ENCODE measurements at regions not wholly inside any gene's neighbourhood (a gene's known extent, or its start where the extent isn't known, plus 50 kb on each side); places are given as distances from the start of the nearest gene placed in this dataset.
"Not testable (repeated sequence)": the region's sequence is repeated elsewhere in the genome, so short reads cannot be mapped to it uniquely, and the experiment has no call there.

DNA sequence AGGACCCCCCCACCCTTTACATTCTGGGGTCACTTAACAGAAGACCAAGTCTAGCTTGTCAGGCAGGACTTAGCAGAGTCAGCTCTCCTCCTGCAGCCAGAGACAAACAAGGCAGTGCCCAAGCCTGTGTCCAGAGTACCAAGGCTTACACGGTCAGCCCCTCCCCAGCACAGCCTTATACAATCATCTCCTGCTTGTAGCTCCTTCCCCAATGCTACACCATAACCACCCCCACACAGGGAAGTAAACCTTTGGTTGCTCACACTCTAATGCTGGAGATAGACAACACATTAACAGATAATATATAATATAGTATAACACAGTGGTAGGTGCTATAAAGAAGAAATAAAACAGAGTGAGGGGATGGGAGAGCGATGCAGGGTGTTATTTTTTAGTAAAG lies 175.4 kb upstream of the PWP1 start:
- no peak for DNase-seq

DNA sequence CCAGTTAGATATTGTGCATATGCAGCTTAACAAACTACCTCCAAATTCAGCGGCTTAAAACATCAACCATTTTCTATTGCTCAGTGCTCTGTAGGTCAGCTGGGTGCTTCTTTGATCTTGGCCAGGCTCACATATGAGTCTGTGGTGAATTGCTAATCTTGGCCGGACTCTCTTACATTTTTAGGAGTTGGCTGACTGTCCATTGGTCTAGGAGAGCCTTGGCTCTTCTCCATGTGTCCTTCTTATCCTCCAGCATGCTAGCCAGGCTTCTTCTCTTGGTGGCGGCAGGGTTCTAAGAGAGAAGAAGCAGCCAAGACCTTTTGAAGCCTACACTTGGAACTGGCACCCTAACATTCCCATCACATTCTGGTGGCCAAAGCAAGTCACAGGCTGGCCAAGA lies 174.3 kb upstream of the PWP1 start:
- no peak for DNase-seq

DNA sequence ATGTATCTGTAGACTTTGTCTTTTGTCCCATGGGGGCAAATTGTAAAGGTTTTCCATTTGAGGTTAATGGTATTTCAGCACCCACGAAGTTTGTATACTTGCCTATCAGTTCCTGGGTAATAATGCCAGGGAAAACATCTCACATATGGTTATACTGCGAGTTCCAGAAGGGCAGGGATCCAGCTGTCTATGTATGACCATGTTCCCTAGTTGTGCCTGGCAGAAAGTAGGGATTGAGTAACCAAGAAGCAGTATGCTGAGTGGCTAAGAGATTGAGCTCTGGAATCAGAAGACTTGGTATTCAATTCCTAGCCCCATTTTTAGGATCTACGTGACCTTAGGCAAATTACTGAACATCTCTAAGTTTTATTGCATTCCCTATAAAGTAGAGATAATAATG lies 173.2 kb upstream of the PWP1 start:
- DNase-seq = no peak

DNA sequence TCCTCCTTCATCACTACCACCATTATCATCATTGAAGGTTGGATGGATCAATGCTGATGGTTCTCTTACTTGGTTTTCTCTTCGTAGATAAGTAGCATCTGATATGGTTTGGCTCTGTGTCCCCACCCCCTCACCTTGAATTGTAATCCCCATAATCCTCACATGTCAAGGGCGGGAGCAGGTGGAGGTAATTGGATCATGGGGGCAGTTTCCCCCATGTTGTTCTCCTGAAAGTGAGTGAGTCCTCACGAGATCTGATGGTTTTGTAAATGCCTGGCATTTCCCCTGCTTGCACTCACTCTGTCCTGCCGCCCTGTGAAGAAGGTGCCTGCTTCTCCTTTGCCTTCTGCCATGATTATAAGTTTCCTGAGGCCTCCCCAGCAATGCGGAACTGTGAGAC lies 172.4 kb upstream of the PWP1 start:
- DNase-seq = no peak

DNA sequence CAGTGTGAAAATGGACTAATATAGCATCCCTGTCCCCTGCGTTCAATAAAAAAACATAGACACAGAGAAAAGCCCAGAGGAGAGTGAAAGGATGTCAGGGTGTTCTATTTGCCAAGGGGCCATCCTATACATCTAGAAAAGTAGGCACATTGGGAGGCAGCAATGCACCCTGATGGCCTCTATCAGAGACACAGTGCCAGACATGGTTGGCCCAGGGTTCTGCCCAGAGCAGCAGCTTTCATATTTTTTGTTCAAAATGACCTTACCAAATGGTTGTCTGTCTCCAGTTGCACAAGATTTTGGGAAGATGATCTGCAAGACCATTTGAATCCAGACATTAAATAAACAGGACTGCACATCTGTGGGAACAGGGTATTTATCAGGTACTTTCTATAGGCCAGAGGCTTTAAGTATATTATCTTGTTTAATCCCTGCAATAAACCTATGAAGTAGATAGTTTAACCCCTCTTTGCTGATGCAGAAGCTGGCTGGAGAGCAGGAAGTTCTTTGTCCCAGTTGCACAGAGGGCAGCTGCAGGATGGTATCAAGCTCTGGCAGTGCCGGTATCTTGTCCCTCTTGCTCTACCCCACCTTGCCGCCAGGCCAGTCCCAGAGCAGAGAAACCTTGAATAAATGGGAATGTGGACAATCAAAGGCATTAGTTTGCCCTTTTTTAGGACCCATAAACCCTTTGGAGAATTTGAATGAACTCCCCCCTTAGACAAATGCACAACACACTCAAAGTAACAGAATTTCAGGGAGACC lies 171.8 kb upstream of the PWP1 start:
- no peak for DNase-seq

DNA sequence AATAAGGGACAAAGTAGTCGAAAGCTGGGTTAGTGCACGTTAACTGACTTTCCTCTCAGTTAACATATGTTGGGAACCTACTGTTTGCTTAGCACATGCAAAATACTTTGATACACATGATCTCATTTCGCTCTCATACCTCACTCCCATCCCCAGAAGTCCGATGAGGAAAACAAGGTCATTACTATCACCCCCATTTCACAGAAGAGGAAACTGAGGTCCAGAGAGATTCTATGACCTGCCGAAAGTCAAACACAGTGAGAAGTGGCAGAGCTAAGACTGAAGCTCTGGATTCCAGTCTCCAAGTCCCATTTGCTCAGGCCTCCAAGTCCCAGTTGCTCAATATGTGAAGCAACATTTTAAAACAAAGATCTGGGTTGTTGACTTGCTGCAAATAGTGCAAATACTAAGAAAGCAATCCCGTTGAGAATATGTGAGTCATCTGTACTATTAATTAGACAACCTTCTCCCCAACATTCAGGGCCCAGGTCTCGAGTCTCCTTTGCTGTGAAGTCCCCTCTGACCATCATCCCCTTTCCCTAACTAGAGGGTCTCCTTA lies 170.6 kb upstream of the PWP1 start:
- DNase-seq = no peak

DNA sequence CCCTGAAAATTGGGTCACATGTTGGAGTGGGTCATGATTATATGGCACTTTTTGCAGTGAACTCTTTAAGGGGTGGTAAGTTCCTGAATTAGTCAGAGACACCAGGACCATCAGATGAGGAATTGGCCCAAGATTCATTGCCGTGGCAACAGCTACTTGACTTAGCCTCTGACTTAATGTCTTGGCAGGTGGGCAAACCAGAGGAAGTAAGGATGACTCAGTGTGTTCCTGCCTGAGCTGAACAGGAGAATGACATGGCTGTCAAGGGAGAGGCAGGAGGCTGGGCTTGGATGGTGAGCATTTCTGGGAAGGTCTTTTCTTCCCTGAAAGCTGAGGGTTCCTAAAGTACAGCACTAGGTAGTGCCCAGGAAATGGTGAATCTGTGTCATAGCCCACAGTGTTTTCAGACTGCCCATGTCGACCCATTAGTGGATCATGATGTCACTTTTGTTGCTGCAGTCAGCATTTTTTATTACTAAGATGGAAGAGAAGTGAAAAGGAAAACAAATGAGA lies 170.1 kb upstream of the PWP1 start:
- no peak for DNase-seq

DNA sequence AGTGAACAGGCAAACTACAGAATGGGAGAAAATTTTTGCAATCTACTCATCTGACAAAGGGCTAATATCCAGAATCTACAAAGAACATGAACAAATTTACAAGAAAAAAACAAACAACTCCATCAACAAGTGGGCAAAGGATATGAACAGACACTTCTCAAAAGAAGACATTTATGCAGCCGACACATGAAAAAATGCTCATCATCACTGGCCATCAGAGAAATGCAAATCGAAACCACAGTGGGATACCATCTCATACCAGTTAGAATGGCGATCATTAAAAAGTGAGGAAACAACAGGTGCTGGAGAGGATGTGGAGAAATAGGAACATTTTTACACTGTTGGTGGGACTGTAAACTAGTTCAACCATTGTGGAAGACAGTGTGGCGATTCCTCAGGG lies 167.8 kb upstream of the PWP1 start:
- DNase-seq = not testable (repeated sequence)

DNA sequence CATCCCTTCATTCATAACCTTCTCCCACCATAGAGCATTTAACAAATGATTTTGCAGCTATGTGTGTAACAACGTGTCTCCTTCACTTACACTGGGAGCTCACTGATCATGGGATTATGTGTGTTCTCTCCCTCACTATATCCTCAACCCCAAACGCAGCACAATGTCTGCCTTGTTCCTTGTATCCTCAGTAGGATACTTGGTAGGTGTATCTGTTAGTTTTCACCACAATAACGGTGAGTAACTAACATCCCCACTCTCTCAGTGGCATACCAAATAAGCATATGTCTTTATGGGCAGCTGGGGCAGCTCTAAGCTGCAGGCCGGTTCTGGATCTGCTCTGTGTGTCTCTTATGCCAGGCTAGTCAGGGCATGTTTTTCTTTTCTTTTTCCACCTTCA lies 166.7 kb upstream of the PWP1 start:
- DNase-seq = no peak

DNA sequence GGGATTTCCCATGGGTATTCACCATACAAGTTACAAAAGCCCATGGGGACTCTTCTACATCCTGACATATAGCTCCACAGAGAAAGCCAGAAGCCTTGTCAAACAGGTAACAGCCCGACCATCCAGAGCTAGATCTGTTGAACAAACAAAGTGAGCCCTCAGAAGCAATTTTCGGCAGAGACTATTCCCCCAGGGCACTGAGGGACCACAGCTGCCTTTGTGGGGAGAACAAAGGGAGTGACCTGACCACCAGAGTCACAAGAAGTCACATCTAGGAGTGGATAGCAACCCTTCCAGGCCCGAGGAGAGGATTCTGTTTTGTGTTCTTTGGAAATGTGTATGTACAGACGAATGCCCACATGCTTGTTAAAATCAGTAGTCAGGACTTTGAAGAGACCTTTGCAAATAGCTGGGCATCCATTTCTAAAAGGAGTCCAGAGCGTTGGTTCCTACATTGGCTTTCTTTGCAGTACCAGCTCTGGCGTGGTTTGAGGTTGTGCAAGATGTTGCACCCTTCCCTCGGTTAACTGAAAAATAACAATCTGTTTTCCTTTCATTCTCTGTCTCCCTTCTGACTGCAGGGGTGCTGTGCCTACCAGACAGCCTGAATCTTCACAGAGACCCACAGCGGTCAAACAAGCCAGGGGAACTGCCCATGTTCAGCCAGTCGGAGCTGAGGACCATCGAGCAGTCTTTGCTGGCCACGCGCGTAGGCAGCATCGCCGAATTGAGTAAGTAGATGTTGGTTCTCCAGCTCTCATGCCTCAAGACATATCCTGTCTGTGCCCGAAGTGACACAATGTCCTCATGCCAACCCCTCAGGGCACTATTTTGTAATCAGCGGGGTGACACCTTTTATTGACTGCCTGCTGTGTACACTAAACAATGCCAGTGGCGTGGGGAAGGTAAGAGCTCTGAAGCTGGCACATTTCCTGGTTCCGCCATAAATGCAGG lies 165.4 kb upstream of the PWP1 start:
- DNase-seq = no peak

DNA sequence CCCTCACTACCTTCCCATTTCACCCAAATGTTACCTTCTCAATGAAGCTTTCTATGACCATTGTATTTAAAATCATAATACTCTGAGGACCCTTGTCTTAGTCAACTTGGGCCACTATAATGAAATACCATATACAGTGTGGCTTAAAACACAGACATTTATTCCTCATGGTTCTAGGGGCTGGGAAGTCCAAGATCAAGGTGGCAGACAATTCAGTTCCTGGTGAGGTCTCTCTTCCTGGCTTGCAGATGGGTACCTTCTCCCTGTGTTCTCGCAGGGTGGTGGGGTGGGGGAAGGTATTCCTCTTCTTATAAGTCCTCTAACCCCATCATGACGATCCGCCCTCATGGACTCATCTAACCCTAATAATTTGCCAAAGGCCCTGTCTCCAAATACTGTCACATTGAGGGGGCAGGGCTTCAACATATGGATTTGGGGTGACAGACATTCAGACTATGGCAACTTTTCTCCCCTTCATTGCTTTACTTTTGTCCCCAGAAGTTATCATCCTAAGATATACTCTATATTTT lies 163.7 kb upstream of the PWP1 start:
- DNase-seq = no peak

DNA sequence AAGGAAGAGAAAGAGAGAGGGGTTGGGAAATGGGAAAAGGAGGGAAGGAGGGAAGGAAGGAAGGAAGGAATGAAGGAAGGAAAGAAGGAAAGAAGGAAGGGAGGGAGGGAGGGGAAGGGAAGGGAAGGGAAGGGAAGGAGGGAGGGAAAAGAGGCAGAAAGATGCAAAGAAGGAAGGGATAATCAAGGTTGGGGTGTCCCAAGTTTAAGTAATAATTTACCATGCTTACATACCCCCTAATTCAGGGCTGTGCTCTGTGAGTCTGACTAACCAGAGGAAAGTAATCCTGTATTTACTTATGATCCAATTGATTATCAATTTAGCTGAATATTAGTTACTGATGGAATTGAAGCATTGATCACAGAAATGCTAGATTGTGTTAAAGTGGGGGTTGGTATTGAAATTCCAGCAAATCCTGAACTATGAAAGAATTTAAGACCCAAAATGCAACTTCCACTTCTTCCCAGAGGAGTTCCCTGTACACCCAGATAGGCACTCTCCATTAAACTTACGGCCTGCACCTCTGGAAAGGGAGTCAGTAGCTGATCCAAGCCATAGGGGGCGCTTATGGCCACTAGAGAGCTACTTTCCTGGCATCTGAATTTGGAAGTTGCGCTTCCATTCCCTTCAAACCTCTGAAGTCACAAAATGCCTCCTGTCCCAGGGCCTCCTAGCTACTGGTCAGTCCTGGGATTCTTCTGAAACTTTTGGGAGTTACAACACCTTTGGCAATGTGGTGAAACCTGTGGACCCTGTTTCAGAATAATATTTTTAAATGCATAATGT lies 162.7 kb upstream of the PWP1 start:
- no peak for DNase-seq

DNA sequence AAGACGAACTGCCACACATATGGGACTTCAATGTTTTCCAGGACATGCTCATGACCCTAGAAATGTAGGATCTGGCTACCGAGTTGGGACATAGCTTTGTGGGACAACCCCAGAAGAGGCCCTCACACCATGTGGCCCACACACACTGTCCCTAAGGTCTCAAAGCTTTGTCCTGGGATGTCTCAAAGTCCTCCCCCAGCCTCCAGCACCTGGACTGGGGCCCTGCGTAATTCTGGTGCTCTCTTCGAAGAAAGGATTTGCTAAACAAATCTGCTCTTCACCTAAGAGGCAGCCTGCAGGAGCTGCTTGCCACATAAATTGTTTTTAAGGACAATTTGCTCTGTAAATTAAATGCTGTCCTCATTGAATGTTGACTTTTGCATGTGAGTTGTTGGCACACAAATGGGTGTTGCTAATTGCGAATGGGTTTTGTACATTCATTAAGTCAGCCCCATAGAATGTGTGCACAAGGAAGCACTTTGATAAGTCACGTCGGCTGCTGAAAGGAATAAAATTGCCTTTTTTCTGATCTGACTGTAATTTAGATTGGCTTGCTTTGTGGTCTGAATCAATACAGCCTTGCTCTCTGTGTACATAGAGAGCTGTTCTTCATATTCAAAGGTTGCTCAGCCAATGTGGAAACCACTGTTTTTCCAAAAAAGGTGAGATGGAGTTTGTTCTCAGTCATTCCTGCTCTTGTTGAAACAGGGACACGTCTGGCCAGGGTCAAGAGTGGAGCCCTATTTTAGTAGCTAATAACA lies 161.6 kb upstream of the PWP1 start:
- DNase-seq = no peak

DNA sequence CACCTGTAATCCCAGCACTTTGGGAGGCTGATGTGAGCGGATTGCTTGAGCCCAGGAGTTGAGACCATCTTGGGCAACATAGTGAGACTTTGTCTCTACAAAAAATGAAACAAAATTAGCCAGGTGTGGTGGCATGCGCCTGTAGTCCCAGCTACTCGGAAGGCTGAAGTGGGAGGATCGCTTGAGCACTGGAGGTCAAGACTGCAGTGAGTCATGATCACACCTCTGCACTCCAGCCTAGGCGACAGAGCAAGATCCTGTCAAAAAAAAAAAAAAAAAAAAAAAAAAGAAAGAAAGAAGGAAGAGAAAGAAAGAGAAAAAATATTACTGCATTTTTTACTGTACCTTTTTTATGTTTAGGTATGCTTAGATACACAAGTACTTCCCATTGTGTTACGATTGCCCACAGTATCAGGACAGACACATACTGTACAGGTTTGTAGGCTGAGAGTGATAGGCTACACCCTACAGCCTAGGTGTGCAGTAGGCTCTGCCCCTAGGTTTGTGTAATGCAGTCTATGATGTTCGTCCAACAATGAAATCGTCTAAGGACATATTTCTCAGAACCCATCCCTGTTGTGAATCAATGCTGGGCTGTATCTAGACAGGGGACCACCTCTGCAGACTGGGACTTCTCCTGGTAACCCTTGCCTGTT lies 160.4 kb upstream of the PWP1 start:
- DNase-seq = no peak

DNA sequence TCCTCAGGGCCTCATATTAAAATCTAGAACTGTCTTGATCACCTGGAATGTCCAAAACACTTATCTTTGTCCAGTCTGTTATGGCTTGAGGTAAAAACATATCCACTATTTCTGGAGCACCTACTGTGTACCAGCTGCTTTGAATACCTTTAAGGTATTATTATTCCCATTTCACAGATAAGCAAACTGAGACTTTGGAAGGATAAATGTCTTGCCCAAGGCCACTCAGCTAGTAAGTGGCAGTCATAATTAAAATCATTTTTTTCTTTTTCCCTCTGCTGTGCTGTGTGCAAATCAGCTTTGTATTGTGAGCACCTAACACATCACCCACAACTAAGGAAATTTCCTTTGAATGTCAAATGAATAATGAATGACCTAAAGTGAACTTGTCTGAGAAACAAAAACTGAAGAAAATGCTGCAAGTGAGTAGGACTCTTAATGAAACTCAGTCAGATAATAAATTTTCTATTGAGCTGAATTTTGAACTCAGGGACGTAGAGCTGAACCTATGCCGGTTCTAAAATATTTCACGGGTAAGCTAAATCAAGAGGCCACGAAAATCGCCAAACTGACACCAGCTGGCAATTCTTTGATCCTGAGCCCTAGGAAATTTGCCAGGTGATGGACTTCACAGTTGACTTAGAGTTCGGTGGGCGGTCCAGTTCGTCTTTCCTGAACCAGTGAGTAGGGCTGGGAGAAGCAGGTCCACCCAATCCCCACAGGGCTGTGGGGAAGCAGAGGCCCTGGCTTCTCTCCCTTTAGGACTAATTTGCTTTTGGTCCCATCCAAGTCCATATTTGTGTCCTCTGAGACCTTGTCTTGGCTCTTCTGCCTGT lies 159.7 kb upstream of the PWP1 start:
- DNase-seq = no peak

DNA sequence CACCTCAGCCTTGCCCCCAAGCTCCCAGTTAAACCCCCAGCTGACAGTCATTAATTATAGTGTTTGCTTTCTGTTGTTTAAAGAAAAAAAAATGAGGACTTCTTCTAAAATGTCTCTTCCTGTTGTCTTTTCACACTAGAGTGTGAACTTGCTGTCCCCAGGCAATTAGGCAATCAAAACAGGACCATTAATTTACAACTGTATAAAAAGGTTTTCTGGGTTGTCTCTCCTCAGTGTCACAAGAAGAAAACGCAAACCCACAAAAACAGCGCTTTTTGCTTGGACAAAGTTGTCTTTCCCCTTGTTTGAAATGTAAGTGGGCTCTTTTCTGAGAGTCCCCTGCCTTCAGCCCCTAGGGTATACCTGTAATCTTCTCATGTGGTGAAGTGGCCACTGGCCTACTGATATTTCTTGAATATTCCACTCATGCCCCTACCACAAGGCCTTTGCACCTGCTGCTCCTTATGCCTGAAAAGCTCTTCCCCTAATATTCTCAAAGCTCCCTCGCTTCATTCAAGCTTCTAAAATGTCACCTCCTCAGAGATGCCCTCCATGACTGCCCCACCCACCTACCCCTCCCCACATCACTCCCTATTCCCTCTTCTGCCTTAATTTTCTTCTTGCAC lies 158.9 kb upstream of the PWP1 start:
- DNase-seq = no peak

DNA sequence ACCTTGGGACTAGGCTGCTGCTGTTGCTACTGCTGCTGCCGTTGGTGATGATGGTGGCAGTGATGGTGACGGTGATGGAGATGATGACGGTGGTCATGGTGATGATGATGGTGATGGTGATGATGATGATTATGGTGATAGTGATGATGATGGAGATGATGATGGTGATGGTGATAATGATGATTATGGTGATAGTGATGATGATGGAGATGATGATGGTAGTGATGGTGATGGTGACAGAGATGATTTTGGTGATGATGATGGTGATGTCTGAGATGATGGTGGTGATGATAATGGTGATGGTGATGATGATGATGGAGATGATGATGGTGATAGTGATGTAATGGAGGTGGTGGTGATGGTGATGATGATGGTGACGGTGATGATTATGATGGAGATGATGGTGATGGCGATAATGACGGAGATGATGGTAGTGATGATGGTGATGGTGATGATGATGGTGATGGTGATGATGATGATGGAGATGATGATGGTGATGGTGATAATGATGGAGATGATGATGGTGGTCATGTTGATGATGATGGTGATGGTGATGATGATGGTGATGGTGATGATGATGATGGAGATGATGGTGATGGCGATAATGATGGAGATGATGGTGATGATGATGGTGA lies 156.8 kb upstream of the PWP1 start:
- DNase-seq = no peak

DNA sequence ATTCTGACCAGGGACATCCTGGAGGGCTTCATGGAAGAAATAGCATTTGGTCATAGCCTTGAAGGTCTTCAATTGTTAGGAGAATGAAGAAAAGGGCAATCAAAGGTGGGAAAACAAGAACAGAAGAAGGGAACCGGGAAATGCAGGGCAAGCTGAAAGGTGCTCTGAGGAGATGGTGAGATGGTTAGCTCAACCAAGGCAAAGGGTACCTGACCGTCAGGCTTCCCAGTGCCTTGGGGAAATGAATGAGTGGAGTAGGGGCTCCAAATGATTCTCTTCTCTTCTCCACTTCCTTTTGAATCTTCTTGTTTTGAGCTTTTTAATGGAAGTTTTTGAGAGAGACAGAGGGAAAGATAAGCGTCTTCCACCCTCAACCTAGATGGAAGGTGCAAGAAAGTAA lies 155.6 kb upstream of the PWP1 start:
- DNase-seq = no peak

DNA sequence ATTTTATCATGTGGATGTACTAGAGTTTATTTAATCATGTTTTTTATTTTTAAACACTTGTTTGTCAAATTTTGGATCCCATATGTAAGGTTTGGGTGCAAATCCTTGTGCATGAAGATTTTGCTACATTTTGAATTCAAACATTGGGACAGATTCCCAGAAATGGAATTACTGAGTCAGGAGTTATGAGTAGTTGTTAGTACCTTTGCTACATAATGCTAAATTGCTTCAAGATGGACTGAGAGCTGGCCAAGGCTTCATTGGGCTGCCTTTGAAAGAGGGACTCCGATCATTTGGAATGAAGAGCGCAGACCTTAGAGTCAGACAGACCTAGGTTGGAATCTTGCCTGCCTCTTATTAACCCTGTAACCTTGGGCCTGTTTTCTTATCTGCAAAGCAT lies 154.9 kb upstream of the PWP1 start:
- no peak for DNase-seq
